Stimulated activated CD4-positive, alpha-beta T cell treated with anti-CD3 and anti-CD28 coated beads, Interleukin-1b, Interleukin-23, amount 100 ng/mL, for 24 hours (primary cell): ENCODE measurements at regions not wholly inside any gene's neighbourhood (a gene's known extent, or its start where the extent isn't known, plus 50 kb on each side); places are given as distances from the start of the nearest gene placed in this dataset.

Experiments
- DNase-seq, 4 experiments: peaks; one replicate each; pipeline ENCODE4 v3.0.0-alpha.2; 2020; ENCODE audit warnings: low read depth in 4 of 4, low spot score in 1 of 4

GRCh38 chr13:44271473-44271872, 102.2 kb upstream of the SERP2 start:
- DNase-seq, result no peak

- no peak for DNase-seq
These were observed 101.7 kb upstream of the SERP2 start for GRCh38 chr13:44271915-44272341.

- no peak for DNase-seq
These were observed 100.9 kb upstream of the SERP2 start for GRCh38 chr13:44272692-44273091.

- DNase-seq, result no peak
These were observed 100.4 kb upstream of the SERP2 start for GRCh38 chr13:44273216-44273615.

GRCh38 chr13:44273991-44274770, 99.4 kb upstream of the SERP2 start:
- no peak for DNase-seq

- DNase-seq, result no peak
These were observed 98.8 kb upstream of the SERP2 start for GRCh38 chr13:44274771-44275205.

- no peak for DNase-seq
These were observed 98.2 kb upstream of the SERP2 start for GRCh38 chr13:44275381-44275780.

- DNase-seq, result no peak
These were observed 97.6 kb upstream of the SERP2 start for GRCh38 chr13:44276061-44276460.

- DNase-seq, result no peak
These were observed 96.2 kb upstream of the SERP2 start for GRCh38 chr13:44277459-44277858.

GRCh38 chr13:44278166-44278565, 95.5 kb upstream of the SERP2 start:
- no peak for DNase-seq

GRCh38 chr13:44280456-44280855, 93.2 kb upstream of the SERP2 start:
- no peak for DNase-seq

GRCh38 chr13:44281252-44282000, 92.2 kb upstream of the SERP2 start:
- no peak for DNase-seq

GRCh38 chr13:44283600-44283999, 90.0 kb upstream of the SERP2 start:
- DNase-seq, result no peak

- no peak for DNase-seq
These were observed 85.7 kb upstream of the SERP2 start for GRCh38 chr13:44287958-44288357.

GRCh38 chr13:44292545-44292944, 81.1 kb upstream of the SERP2 start:
- no peak for DNase-seq

- DNase-seq, result no peak
These were observed 80.2 kb upstream of the SERP2 start for GRCh38 chr13:44293374-44293773.

GRCh38 chr13:44293908-44294735, 79.5 kb upstream of the SERP2 start:
- DNase-seq, result no peak

- no peak for DNase-seq
These were observed 78.7 kb upstream of the SERP2 start for GRCh38 chr13:44294876-44295275.

GRCh38 chr13:44296856-44297255, 76.8 kb upstream of the SERP2 start:
- DNase-seq, result no peak

- no peak for DNase-seq
These were observed 75.3 kb upstream of the SERP2 start for GRCh38 chr13:44298314-44298713.

- no peak for DNase-seq
These were observed 74.3 kb upstream of the SERP2 start for GRCh38 chr13:44299152-44299943.
